DMS 273 treated with DMSO at 0.1 percent for 48 hours (cell line): ENCODE measurements at regions not wholly inside any gene's neighbourhood (a gene's known extent, or its start where the extent isn't known, plus 50 kb on each side); places are given as distances from the start of the nearest gene placed in this dataset.

Source experiments
- DNase-seq: peaks from one replicate; lab custom pipeline; 2025; lab: John Stamatoyannopoulos, UW

DNA sequence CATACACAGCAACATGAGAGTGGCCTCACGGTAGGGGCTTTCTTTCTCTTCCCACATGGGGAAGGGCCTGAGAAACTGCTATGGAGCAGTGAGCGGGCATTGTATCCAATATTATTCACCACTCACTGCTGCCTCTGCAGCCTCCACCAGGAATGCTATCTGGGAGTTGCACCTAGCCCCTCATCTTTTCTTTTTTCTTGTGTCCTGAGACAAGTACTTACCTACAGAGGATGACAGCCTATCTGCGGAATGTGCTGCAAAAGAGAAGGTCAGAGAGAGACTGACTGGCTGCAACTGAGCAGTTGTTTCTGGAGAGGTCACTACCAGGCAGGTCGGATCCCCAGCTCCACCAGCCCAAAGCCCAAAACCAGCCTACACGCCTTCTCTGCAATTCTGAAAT, 52.1 kb upstream of the HTATIP2 start:
- DNase-seq, result no peak

DNA sequence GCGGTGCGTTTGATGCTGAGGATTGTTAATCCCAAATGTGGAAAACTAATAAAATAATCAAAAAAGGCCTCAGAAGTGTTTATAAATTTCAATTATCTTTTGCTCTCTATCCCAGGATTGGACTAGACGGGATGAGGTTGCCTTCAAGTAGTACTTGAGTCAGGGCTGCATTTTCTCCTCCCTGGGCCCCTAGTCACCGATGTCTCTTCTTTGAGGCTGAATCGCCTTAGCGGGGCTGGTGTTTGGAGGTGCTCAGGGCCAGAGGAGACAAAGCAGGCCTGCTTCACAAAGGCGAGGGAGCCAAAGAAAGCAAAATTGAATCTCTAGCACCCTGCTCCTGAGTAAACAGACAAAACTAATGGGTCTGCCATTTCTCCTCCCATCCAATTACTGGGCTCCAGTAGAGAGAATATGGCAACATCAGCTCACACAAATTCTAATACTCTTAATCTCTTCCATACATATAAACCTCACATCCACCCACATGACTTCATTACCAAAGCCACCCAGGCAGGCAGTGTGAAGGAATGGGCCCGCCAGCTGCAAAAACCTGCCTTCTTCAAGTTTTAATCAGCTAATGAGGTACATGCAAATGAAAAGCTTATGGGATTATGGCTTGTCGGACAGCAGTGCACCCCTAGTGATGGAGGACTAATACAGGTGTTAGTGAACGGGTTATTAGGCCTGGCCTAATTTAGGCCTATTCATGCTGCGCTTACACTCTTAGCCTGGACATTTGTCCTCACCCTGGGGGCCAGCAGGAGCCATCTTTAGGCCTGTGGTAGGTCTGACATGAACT, 52.7 kb upstream of the HTATIP2 start:
- DNase-seq, result no peak

DNA sequence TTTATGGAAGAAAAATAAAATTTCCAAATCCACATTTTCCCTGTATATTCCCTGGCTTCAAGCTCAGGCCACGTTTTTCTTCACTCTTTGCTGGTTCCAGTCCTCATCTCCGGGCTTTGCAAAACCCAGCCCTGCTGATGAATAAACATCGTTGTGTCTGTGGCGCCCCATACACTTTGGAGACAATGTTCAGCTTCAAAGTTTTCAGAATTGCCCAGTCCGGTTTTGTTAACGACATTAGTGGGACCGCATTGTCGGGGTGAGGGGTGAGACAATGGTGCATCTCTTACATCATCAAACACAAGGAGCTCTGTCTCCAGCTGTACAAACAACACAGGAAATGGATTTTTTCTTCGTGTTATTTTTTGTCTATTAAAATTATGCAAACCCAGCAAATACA, 53.4 kb upstream of the HTATIP2 start:
- DNase-seq, result no peak

DNA sequence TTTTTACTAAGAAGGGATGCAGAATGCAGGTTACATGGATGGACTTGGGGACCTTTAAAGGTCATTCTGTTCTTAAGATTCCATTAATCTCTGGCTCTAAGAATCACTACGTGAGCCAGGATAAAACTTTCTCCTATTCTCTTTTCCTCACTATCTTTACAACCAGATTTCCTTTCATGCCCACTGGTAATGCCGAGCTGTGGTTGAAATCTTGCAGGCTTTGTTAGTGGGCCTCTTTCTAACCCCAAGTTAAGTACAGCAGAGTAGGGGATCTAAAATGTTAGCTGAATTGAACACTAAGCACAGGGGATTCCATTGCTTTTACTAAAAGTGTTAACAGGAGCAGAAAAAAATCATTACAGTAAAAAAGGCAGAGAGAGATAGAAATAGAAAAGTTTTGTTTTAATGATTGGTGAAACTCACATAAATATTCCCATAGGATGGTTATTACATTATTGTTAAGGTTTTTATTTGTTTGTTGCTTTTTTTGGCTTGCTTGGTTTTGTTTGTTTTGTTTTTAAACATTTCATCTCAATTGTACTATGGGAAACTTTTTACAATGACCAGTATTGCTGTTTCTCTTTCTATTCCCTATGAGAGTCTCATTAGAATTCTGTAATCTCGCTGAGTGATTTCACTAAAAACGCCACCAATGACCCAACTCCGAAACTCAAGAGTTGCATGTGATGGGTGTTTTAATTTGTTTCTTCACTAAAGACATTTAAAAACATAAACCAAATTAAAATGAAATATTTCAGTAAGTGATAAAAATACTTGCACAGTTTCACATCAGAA, 54.1 kb upstream of the HTATIP2 start:
- no peak for DNase-seq

DNA sequence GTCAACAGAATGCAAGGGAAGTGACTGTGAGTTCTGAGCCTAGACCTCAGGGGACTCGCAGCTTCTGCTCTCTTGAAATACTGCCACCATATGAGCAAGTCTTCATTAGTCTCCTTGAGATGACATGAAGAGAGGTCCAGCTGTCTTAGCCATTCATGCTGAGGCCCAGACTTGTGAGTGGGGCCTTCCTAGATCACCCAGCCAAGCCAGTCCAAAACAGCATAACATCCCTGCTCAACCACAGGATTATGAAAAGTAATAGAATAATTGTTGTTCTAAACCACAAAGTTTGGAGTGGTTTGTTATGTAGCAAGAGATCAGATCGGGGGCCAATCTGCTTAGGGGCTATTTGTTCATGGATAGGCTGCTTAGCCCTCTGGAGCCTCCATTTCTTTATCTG, 54.9 kb upstream of the HTATIP2 start:
- DNase-seq, result no peak

DNA sequence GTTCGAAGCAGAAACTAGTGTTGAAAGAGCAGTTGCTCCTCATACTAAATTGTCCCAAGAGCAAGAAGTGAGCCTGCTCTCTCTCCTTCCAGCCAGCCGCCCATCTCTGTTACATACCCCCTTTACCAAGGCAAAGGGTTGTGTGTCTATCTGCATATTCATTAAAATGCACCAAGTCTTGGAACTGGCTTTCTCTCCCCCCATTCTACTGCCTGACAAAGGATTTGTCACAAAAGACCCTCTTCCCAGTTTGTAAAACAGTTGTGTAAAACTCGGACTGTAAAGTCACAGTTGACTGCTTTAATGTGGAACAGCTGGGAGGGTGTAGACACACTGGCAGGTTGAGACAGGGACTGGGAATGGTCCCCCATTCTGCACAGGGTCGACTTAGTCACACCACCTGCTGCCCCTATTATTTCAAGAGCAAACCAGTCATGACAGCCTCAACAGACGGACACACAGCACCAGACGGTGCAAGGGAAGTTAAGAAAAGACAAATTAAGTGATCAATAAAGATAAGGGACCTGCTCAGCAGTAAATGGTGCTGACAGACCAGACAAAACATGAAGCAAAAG, 60.0 kb upstream of the HTATIP2 start:
- DNase-seq, result peak; percentile 80

DNA sequence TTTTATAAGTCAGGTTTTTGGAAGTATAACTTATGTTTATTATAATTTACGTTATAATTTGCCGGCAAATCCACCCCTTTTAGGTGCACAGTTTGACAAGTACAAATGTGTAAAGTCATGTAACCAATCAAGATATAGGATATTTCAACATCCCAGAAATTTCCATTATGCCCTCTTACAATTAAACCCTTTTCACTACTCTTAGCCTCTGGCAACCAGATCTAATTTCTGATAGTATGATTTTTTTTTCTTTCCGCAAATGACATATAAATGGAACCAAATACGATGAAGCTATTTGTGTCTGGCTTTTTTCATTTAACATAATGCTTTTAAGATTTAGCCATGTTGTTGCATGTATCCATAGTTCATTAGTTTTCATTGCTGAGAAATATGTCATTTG, 69.5 kb upstream of the HTATIP2 start:
- DNase-seq, result no peak

DNA sequence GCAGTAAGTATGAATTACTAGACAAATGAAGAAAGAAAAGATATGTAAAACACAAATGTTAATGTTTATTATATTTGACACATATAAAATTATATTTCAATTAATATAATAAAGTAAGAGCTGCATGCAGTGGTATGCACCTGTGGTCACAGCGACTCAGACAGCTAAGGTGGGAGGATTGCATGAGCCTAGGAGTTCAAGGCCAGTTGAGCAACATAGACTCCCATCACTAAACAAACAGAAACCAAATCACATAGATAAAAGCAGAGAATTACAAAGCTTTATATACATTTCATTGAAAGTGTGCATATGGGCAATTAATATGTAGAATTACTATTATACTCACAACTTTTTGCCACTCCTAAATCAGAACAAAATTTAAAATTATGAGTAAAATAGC, 70.0 kb upstream of the HTATIP2 start:
- DNase-seq, result no peak

DNA sequence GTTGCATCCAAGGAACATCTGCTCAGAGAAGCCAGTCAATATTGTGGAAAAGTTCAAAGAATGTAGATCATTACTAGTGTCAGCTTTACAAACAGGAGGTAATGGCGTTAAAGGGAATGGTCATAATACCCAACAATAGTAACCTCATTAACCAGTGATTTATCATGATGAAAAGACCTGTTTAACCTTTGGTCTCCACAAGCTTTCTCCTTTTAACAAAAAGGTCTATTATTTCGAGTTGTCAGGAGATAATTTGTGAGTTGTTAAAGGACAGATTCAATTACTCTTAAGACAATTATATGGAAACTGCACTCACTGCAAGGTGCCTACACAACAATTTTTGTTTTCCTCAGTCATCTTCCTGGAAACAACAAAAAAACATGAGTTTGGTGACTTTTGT, 73.8 kb upstream of the HTATIP2 start:
- no peak for DNase-seq

DNA sequence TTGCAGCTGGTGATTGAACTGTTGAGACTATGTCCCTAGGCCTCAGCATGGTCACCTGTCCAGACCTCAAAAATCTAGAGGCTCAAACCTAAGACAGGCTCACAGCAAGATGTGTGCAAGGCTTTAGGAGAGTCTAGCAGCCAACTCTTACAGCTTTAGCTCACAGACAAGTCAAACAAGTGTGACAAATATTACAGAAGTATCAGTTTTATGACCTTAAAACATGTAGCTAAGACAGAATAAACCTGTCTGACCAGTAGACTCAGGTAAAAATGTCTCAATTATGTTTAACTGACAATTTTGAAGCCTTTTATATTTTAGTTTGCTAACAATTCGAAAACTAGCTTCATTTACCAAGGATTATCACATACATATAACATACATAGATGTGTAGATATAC, 80.0 kb upstream of the HTATIP2 start:
- DNase-seq, result no peak

DNA sequence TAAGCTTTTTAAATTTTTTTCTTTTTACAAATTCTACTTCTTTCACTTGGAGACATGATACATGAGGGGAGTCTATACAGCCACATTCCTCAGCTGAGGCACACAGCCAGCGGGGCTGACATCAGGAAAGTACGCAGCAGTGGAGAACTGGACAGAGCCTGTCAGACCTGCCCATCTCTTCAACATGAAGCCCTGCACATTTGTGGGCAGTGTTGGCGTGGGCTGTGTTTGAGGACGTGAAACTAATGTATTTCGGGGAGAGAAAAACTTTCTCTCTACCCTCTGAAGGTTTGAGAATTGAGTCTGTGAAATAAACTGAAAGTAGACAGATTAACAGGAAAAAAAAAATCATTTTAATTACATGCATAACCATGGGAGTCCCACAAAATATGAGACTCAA, 84.8 kb upstream of the HTATIP2 start:
- DNase-seq, result no peak

DNA sequence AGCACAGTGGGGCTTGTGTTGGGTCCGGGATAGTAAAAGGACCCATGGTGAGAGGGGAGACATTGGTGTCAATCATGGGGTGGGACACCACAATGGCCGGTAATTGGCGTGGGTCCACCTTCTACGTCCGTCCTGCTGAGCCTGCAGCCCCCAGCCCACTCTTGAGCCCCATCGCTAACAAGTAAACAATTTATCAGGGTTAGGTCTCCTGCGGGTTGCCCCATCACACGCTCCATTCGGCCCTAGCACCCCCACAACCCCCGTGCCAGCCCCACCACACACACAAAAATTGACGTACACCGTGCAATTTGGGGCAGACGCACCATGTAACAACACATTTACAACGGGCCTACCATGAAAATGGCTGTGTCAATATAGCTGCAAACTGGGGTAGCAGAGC, 86.5 kb upstream of the HTATIP2 start:
- no peak for DNase-seq

DNA sequence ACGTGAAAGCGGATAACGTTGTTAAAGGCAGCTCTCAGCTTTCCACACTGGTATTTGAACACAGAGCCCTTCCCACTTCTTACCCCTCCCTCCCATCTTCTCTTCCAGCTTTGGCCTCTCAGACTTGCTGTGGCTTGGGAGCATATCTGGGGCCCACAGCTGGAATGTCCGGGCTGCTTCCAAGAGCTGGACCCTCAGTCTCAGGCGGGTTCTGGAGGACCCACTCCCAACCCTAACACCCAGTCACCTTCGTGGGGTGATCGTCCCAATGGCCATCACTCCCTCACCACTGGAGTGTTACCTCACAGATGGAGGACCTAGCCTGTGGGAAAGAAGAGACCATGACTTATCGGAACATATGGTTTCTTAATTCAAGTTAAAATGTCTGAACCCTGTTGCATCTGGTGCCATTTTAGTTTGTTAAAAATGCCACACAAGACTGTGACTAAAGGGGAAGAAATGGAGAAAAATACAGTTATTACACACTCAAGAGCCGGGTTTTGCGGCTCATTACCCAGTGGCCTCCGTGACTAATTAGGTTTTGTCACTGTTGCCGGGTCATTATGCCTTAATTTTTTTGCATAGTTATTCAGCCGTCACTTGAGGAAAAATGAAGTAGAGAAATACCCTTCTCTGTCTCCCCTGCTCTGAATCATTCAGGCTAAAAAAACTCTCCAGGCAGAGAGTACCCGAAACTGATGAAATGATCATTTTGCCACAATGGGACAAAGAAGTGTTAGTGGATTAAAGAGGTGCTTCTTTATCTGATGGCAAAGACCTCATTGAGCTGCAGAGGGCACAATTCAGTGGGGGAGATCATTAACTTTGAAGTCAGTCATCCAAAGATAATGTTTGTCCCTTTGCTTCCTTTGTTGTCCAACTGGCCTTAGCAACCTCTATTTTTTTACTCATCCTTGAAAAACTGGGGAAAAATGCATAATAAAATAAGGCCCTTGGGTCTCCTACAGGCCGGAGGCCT, 87.2 kb upstream of the HTATIP2 start:
- DNase-seq, result no peak

DNA sequence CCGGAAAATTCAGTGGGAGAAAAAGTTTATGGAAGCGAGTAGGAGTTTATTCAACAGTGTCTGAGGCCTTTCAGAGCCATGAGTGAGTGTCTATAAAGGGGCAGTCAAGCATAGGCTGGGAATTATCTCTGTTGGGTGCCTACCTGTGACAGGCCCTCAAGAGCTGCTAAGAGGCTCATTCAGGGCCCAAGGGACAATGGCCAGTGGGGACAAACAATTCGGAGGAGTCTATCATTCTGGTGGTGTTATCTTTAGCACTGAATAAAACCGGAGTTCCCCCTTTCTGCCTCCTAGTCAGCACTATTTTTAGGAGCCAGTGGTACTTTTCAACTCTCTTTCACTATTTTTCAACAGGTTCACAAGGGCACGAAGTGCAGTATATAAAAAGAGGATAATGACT, 89.5 kb upstream of the HTATIP2 start:
- no peak for DNase-seq

DNA sequence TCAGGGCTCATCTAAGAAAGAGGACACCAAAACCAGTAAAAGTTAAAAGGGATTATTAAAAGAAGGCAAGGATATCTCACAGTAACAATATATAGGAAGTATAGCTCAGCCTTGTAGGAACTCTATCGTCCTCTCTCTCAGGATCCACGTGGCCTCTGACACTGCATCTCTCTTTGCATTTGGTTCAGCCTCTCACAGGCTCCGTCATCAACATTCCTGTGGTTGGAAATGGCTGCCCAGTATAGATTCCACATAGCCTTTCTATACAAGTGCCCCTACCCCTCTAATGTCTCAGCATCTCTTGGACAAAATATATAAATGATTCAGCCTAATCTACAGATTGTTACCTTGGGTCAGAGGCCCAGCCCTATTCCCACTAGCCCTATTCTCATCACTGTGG, 101.3 kb upstream of the DBX1 start:
- DNase-seq, result no peak

DNA sequence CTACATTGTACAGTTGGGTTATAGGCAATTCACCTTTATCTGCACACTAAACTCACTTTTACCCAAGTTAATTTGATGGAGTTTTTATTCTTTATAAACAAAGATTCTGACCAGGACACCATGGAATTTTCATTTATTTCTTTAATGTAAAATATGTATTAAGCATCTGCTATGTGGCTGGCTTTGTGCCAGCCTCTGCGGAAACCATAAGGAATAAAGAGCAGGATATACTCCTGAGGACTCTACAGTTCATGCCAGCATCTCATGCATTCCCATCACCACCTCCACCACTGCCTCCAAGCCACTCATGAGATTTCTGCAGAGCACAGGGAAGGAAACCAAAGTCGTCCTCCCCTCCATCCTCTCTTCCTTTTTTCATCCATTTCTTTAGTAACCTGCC, 100.0 kb upstream of the DBX1 start:
- no peak for DNase-seq

DNA sequence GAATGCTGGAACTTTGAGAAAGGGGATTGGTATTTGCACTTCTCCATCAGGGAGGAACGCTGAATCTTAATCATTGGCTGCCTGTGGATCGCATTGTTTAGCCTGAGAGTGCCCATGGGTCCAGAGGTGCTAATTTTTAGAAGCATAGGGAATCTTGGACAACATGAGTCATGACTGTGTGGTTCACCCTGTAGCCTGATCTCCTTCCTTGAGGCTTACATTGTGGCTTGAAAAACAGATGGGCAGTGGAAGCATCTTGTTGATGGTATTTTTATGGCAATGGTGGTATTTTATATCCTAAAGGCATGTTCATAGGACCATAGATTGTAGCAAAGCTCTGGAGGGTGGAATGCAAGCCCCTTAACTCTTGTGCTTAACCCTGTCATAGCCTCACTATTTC, 99.2 kb upstream of the DBX1 start:
- DNase-seq, result no peak

DNA sequence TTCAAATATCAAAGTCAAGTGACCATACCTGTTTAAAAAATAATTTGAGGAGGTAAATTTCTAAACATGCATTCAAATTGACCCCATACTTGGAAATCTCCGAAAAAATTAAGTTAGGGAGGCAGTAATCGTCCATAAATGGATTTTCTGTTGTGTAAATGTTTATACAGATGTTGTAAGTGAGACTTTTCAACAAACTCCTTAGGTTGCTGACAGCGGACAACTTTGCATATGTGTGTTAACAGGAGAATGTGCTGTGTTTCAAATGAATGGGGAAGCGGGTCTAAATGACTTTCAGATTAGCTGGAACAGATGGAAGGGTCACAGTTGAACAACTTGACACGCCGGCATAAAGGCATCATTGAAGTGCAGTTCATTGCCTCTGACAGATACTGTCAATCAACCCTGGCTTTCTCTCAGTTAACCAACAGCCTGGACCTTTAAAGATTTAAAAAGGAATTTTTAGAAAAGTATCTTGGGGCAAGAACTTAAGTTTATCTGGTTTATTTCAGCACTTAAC, 98.2 kb upstream of the DBX1 start:
- peak; percentile 36 for DNase-seq

DNA sequence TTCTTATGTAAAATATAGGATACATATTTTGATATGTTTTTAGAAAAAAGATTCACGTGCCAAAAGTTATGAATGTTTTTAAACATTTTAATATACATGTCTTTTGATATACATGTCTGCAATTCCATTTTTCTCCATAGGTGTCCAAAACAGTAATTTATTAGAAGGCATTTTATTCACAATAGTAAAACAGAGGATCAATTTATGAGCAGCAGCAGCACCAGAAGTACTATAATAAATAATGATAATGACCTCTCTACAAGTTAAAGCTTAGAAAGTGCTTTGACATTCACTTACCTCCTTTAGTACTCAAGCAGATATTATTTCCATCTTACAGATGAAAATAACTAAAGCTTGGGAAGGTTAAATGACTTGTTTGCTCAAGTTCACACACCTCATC, 96.7 kb upstream of the DBX1 start:
- no peak for DNase-seq

DNA sequence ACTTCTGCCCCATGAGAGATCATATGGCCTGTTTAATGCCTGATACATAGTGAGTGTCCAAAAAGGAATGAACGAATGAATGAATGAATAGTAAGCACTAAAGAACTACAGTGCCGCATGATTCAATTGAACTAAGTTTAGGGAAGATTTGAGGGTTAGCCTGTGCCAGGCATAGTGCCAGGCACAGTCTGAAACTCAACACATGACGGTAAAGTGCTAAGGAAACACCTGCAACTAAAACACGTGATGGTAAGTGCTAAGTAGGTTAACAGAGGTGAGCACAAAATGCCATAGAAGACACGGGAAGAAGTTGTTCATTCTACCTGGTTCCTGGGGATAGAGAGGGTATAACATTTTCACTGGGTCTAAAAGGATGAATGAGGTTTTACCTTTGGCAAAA, 93.5 kb upstream of the DBX1 start:
- no peak for DNase-seq

DNA sequence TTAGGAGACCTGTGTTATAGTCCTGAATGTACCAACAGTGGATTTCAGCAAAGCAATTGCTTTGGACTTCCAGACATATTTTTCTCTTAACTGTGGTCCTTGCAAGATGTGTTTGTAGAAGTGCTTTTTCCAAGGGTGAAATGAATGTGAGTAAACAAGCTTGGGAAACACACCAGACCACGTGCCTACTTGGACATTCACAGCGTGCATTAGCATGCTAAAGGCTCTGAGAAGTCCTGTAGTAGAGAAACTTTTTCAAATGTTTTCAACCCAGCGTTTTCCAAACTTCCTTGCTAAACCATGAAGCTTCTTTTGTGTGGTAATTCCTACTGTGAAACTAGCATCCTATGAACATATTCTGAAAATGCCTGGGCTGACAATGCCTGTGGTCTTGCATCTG, 91.2 kb upstream of the DBX1 start:
- DNase-seq, result no peak
